Astrocyte (in vitro differentiated cells and primary cell): ENCODE measurements at regions not wholly inside any gene's neighbourhood (a gene's known extent, or its start where the extent isn't known, plus 50 kb on each side); places are given as distances from the start of the nearest gene placed in this dataset.

Experiments used
- DNase-seq: peaks from one replicate; pipeline ENCODE4 v3.0.0-alpha.2; 2010; ENCODE audit warnings: low read depth
- FAIRE-seq: peaks from 2 replicates; lab custom pipeline; 2011; peaks lifted over from hg19 to GRCh38; lab: Jason Lieb, UNC
- H2AFZ ChIP-seq: 2 replicates; pipeline ENCODE4 v1.6.0; 2012; ENCODE audit warnings: low read depth, low read length, inconsistent platforms
- H3K27ac ChIP-seq: 2 replicates; pipeline ENCODE4 v1.5.1; 2011; ENCODE audit warnings: low read depth, low read length, inconsistent platforms
- H3K27me3 ChIP-seq: 2 replicates; pipeline ENCODE4 v1.6.0; 2011; ENCODE audit warnings: low read length, inconsistent platforms; ENCODE audit not compliant: insufficient read depth
- H3K36me3 ChIP-seq: 2 replicates; pipeline ENCODE4 v1.5.1; 2011; ENCODE audit warnings: low read length, inconsistent platforms; ENCODE audit not compliant: insufficient read depth
- H3K4me1 ChIP-seq: 2 replicates; pipeline ENCODE4 v1.5.1; 2011; ENCODE audit warnings: low read length, inconsistent platforms; ENCODE audit not compliant: insufficient read depth
- H3K4me2 ChIP-seq: 2 replicates; pipeline ENCODE4 v1.6.0; 2012; ENCODE audit warnings: low read length, inconsistent platforms
- H3K4me3 ChIP-seq: 2 replicates; pipeline ENCODE4 v1.5.1; 2011; ENCODE audit warnings: low read depth, mild to moderate bottlenecking, low read length, inconsistent platforms; ENCODE audit not compliant: insufficient read depth
- H3K79me2 ChIP-seq: 2 replicates; pipeline ENCODE4 v1.6.0; 2012; ENCODE audit warnings: mild to moderate bottlenecking, low read length, inconsistent platforms; ENCODE audit not compliant: insufficient read depth
- H3K9ac ChIP-seq: 2 replicates; pipeline ENCODE4 v1.6.0; 2012; ENCODE audit warnings: mild to moderate bottlenecking, low read length, inconsistent platforms
- H3K9me3 ChIP-seq: 2 replicates; pipeline ENCODE4 v1.5.1; 2012; ENCODE audit warnings: low read depth, mild to moderate bottlenecking, low read length, inconsistent platforms; ENCODE audit not compliant: insufficient read depth
- H4K20me1 ChIP-seq: 2 replicates; pipeline ENCODE4 v1.6.0; 2012; ENCODE audit warnings: low read length, inconsistent platforms; ENCODE audit not compliant: insufficient read depth
- H3K27ac Mint-ChIP-seq: one replicate; pipeline ENCODE4 v1.8.0; 2021; ENCODE audit warnings: mild to moderate bottlenecking, mixed read lengths; ENCODE audit not compliant: unreplicated experiment
- H3K27me3 Mint-ChIP-seq: one replicate; pipeline ENCODE4 v1.8.0; 2021; ENCODE audit warnings: low read depth, mixed read lengths; ENCODE audit not compliant: unreplicated experiment
- H3K36me3 Mint-ChIP-seq: one replicate; pipeline ENCODE4 v1.8.0; 2021; ENCODE audit warnings: low read depth, mixed read lengths; ENCODE audit not compliant: unreplicated experiment
- H3K4me1 Mint-ChIP-seq: one replicate; pipeline ENCODE4 v1.8.0; 2021; ENCODE audit warnings: low read depth, mixed read lengths; ENCODE audit not compliant: unreplicated experiment
- H3K4me3 Mint-ChIP-seq: one replicate; pipeline ENCODE4 v1.8.0; 2021; ENCODE audit warnings: mild to moderate bottlenecking, moderate library complexity, mixed read lengths; ENCODE audit not compliant: unreplicated experiment
- H3K9me3 Mint-ChIP-seq: one replicate; pipeline ENCODE4 v1.8.0; 2021; ENCODE audit warnings: mild to moderate bottlenecking, mixed read lengths; ENCODE audit not compliant: unreplicated experiment
- EZH2 ChIP-seq: IDR thresholded peaks from 2 replicates; pipeline ENCODE4 v1.6.1; 2012; ENCODE audit warnings: mild to moderate bottlenecking, low read length, inconsistent platforms; ENCODE audit not compliant: insufficient read depth
- TF ChIP-seq, protein P1 (sequence below): IDR thresholded peaks from 2 replicates; pipeline ENCODE4 v1.5.1; 2011; ENCODE audit warnings: low read depth, mild to moderate bottlenecking, inconsistent platforms, low read length, moderate library complexity; ENCODE audit not compliant: insufficient read depth

- no peaks in the 10 kb centered on the region for H4K20me1 ChIP-seq
- no peak overlapping the region for H3K4me3 ChIP-seq
- H3K9ac ChIP-seq, result no peak overlapping the region
- no peak for FAIRE-seq
- no peaks in the 10 kb centered on the region for H3K9me3 ChIP-seq
- H2AFZ ChIP-seq, result no peak overlapping the region
- no peak overlapping the region for H3K4me2 ChIP-seq
- Mint-ChIP-seq H3K9me3 (no peaks in the 10 kb centered on the region), H3K27ac (no peak overlapping the region), H3K27me3 (peaks cover 2% of the 10 kb centered on the region), H3K36me3 (no peaks in the 10 kb centered on the region), H3K4me1 (peaks cover 16% of the 10 kb centered on the region), H3K4me3 (no peak overlapping the region)
- peaks cover 14% of the 10 kb centered on the region for H3K4me1 ChIP-seq
- H3K36me3 ChIP-seq, result no peaks in the 10 kb centered on the region
- H3K27ac ChIP-seq, result no peak overlapping the region
- H3K27me3 ChIP-seq, result no peaks in the 10 kb centered on the region
- TF ChIP-seq, protein P1, sequence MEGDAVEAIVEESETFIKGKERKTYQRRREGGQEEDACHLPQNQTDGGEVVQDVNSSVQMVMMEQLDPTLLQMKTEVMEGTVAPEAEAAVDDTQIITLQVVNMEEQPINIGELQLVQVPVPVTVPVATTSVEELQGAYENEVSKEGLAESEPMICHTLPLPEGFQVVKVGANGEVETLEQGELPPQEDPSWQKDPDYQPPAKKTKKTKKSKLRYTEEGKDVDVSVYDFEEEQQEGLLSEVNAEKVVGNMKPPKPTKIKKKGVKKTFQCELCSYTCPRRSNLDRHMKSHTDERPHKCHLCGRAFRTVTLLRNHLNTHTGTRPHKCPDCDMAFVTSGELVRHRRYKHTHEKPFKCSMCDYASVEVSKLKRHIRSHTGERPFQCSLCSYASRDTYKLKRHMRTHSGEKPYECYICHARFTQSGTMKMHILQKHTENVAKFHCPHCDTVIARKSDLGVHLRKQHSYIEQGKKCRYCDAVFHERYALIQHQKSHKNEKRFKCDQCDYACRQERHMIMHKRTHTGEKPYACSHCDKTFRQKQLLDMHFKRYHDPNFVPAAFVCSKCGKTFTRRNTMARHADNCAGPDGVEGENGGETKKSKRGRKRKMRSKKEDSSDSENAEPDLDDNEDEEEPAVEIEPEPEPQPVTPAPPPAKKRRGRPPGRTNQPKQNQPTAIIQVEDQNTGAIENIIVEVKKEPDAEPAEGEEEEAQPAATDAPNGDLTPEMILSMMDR, result no peak
- TF ChIP-seq EZH2, result no peak
- H3K79me2 ChIP-seq, result no peaks in the 10 kb centered on the region
- DNase-seq, result no peak
These were observed 119.0 kb upstream of the PPP2R5A start for GRCh38 chr1:212166244-212166643.

- no peak overlapping the region for H3K27ac Mint-ChIP-seq
- no peak overlapping the region for H3K9ac ChIP-seq
- no peak overlapping the region for H3K27ac ChIP-seq
- H3K27me3 ChIP-seq, result no peaks in the 10 kb centered on the region
- no peaks in the 10 kb centered on the region for H3K36me3 Mint-ChIP-seq
- H3K9me3 Mint-ChIP-seq, result no peaks in the 10 kb centered on the region
- FAIRE-seq, result no peak
- no peaks in the 10 kb centered on the region for H3K79me2 ChIP-seq
- H3K36me3 ChIP-seq, result no peaks in the 10 kb centered on the region
- H3K4me3 Mint-ChIP-seq, result no peak overlapping the region
- no peak for TF ChIP-seq EZH2
- TF ChIP-seq, protein P1, result no peak
- H2AFZ ChIP-seq, result no peak overlapping the region
- H3K4me2 ChIP-seq, result no peak overlapping the region
- no peak overlapping the region for H3K4me3 ChIP-seq
- peaks cover 13% of the 10 kb centered on the region for H3K4me1 Mint-ChIP-seq
- peaks cover 2% of the 10 kb centered on the region for H3K27me3 Mint-ChIP-seq
- H4K20me1 ChIP-seq, result no peaks in the 10 kb centered on the region
- H3K4me1 ChIP-seq, result peaks cover 10% of the 10 kb centered on the region
- no peaks in the 10 kb centered on the region for H3K9me3 ChIP-seq
- no peak for DNase-seq
These were observed 118.6 kb upstream of the PPP2R5A start for GRCh38 chr1:212166644-212167043.

GRCh38 chr1:212167098-212167497 is 118.1 kb upstream of the PPP2R5A start:
- Histone ChIP-seq H3K9me3 (no peaks in the 10 kb centered on the region), H3K4me3 (no peak overlapping the region), H3K27ac (no peak overlapping the region), H3K27me3 (no peaks in the 10 kb centered on the region), H2AFZ (no peak overlapping the region), H3K79me2 (no peaks in the 10 kb centered on the region), H3K36me3 (no peaks in the 10 kb centered on the region), H4K20me1 (no peaks in the 10 kb centered on the region), H3K4me2 (no peak overlapping the region), H3K4me1 (peaks cover 7% of the 10 kb centered on the region), H3K9ac (no peak overlapping the region)
- H3K27ac Mint-ChIP-seq, result no peak overlapping the region
- H3K27me3 Mint-ChIP-seq, result peaks cover 2% of the 10 kb centered on the region
- no peak for FAIRE-seq
- peaks cover 9% of the 10 kb centered on the region for H3K4me1 Mint-ChIP-seq
- H3K4me3 Mint-ChIP-seq, result no peak overlapping the region
- DNase-seq, result peak; percentile 10
- TF ChIP-seq EZH2, result no peak
- TF ChIP-seq, protein P1, result no peak
- no peaks in the 10 kb centered on the region for H3K9me3 Mint-ChIP-seq
- H3K36me3 Mint-ChIP-seq, result no peaks in the 10 kb centered on the region
